GM18907 (cell line): ENCODE measurements at regions not wholly inside any gene's neighbourhood (a gene's known extent, or its start where the extent isn't known, plus 50 kb on each side); places are given as distances from the start of the nearest gene placed in this dataset.

Experiments used
- ATAC-seq: cut with Tn5 transposase; IDR thresholded peaks from one replicate; pipeline ENCODE4 v1.9.1; 2021; ENCODE audit warnings: mild to moderate bottlenecking, moderate library complexity; ENCODE audit not compliant: unreplicated experiment

DNA sequence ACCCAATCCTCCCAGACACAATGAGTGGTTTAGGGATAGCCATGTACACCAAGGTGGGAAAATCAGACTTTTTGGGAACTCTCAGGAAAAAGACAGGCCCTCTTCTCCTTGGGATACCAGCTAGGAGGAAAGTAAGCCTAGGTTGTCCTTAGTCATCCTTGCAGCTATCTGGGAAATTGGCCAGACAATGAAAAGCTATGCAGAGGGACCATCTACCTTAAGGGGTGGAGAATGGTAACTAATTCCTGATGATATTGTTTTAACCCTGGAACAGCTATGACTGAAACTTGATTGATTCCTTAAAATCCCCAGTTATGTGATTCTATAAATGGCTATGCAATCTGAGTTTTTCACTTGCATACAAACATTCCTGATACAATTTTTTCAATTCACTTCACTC is 88.9 kb upstream of the BNC2 start:
- ATAC-seq, result no peak

- no peak for ATAC-seq
Observed at GRCh38 chr9:16954040-16954439, 83.6 kb upstream of the BNC2 start.

GRCh38 chr9:16951502-16951901 is 81.0 kb upstream of the BNC2 start:
- no peak for ATAC-seq

DNA sequence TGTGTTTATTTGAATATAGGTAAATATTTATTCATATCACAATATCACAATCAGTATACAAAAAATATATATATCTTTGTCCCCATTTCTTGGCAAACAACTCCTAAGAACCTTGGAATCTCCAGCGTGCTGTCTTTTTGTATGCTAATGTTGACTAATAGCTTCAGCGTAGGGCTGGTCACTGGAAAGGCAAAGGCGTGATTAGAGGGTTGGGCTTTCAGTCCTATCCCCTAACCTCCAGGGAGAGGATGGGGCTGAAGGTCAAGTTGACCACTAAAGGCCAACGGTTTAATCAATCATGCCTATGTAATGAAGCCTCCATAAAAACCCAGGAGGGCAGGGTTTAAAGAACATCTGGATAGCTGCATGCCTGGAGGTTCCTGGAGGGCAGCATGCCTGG is 79.6 kb upstream of the BNC2 start:
- no peak for ATAC-seq

DNA sequence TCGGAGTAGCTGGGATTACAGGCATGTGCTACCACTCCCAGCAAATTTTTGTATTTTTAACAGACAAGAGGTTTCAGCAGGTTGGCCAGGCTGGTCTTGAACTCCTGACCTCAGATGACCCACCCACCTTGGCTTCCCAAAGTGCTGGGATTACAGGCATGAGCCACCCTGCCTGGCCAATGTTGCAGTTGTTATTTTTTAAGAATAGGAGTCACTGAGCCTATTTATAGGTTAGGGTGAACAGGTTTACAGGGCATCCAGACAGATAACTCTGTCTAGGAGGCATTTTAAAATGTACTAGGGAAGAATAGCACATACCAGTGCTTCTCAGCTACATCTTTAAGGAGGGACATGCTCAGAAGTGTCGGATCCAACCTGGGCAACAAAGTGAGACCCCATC is 60.1 kb upstream of the BNC2 start:
- no peak for ATAC-seq

- no peak for ATAC-seq
Observed at GRCh38 chr9:16928179-16928945, 57.9 kb upstream of the BNC2 start.

GRCh38 chr9:16925426-16925825 is 55.0 kb upstream of the BNC2 start:
- no peak for ATAC-seq

DNA sequence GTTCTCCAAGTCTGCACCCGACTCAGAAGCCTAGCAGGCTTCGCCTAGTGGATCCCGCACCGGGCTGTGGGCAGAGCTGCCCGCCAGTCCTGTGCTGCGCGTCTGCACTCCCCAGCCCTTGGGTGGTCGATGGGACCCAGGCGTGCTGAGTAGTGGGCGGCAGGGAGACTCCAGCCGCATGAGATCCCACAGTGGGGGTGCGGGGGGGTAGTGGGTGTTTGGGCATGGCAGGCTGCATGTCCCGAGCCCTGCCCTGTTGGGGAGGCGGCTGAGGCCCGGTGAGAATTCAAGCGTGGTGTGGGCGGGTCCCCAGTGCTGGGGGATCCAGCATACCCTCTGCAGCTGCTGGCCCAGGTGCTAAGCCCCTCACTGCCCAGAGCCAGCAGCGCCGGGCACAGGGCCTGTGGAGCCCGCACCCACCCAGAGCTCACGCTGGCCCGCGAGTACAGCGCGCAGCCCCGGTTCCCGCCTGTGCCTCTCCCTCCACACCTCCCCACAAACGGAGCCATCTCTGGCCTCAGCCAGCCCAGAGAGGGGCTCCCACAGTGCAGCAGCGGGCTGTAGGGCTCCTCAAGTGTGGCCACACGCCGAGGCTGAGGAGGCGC is 53.9 kb upstream of the BNC2 start:
- ATAC-seq, result no peak

- no peak for ATAC-seq
Observed at GRCh38 chr9:16921855-16922254, 51.4 kb upstream of the BNC2 start.
